GM23338 (cell line): ENCODE measurements at regions not wholly inside any gene's neighbourhood (a gene's known extent, or its start where the extent isn't known, plus 50 kb on each side); places are given as distances from the start of the nearest gene placed in this dataset.

Experiments
- ATAC-seq: fragments of 200-7000 bp; cut with Tn5 transposase; 3 replicates; pipeline ENCODE4 v1.9.1; 2020
- DNase-seq: peaks from one replicate; pipeline ENCODE4 v3.0.0-alpha.2; 2015; ENCODE audit warnings: low spot score
- H2AFZ ChIP-seq: fragments of 200-600 bp; sonication (generic); 2 replicates; pipeline ENCODE4 v1.8.0; 2016; ENCODE audit warnings: antibody characterized with exemption, mild to moderate bottlenecking, moderate library complexity
- H3F3A ChIP-seq: fragments of 200-600 bp; sonication (generic); replicated peaks from 2 replicates; pipeline ENCODE4 v1.8.0; 2017; ENCODE audit warnings: antibody characterized with exemption, mixed run types, low read depth
- H3K27ac ChIP-seq: fragments of 200-600 bp; sonication (generic); 2 replicates; pipeline ENCODE4 v1.6.1; 2016; ENCODE audit warnings: low read depth
- H3K27me3 ChIP-seq: fragments of 200-600 bp; sonication (generic); 2 replicates; pipeline ENCODE4 v1.8.0; 2016; ENCODE audit warnings: mild to moderate bottlenecking, mixed run types, moderate library complexity; ENCODE audit not compliant: insufficient read depth
- H3K36me3 ChIP-seq: fragments of 200-600 bp; sonication (generic); 2 replicates; pipeline ENCODE4 v1.8.0; 2016; ENCODE audit warnings: mild to moderate bottlenecking; ENCODE audit not compliant: insufficient read depth
- H3K4me1 ChIP-seq: fragments of 200-600 bp; sonication (generic); 2 replicates; pipeline ENCODE4 v1.8.0; 2016; ENCODE audit warnings: mild to moderate bottlenecking, moderate library complexity; ENCODE audit not compliant: insufficient read depth
- H3K4me2 ChIP-seq: fragments of 200-600 bp; sonication (generic); 2 replicates; pipeline ENCODE4 v1.7.1; 2017; ENCODE audit warnings: mixed run types
- H3K4me3 ChIP-seq: fragments of 200-600 bp; sonication (generic); 2 replicates; pipeline ENCODE4 v1.6.1; 2016; ENCODE audit warnings: mixed run types
- H3K79me2 ChIP-seq: fragments of 200-600 bp; sonication (generic); replicated peaks from 2 replicates; pipeline ENCODE4 v1.8.0; 2017; ENCODE audit warnings: mild to moderate bottlenecking; ENCODE audit not compliant: insufficient read depth
- H3K9me2 ChIP-seq: fragments of 200-600 bp; sonication (generic); 2 replicates; pipeline ENCODE4 v1.8.0; 2017; ENCODE audit not compliant: insufficient read depth
- H4K20me1 ChIP-seq: fragments of 200-600 bp; sonication (generic); replicated peaks from 2 replicates; pipeline ENCODE4 v1.8.0; 2017; ENCODE audit warnings: mild to moderate bottlenecking; ENCODE audit not compliant: insufficient read depth
- H3K27ac Mint-ChIP-seq: 2 replicates; pipeline ENCODE4 v1.8.0; 2020; ENCODE audit warnings: inconsistent platforms, mild to moderate bottlenecking, moderate library complexity, mixed read lengths
- H3K27me3 Mint-ChIP-seq: 3 replicates; pipeline ENCODE4 v1.8.0; 2022; ENCODE audit warnings: low read depth, mild to moderate bottlenecking, moderate library complexity, mixed read lengths, inconsistent platforms; ENCODE audit not compliant: insufficient read depth, poor library complexity
- H3K36me3 Mint-ChIP-seq: 3 replicates; pipeline ENCODE4 v1.8.0; 2021; ENCODE audit warnings: low read depth, mild to moderate bottlenecking, inconsistent platforms, moderate library complexity, mixed read lengths
- H3K4me1 Mint-ChIP-seq: 3 replicates; pipeline ENCODE4 v1.8.0; 2020; ENCODE audit warnings: mild to moderate bottlenecking, inconsistent platforms, mixed read lengths
- H3K4me3 Mint-ChIP-seq: 3 replicates; pipeline ENCODE4 v1.8.0; 2021; ENCODE audit warnings: moderate library complexity, mild to moderate bottlenecking, inconsistent platforms, mixed read lengths
- H3K9me3 Mint-ChIP-seq: 3 replicates; pipeline ENCODE4 v1.8.0; 2020; ENCODE audit warnings: moderate library complexity, mild to moderate bottlenecking, inconsistent platforms, mixed read lengths
- CREB1 ChIP-seq: fragments of 250-450 bp; sonication (Bioruptor Pico); IDR thresholded peaks from 2 replicates; pipeline ENCODE4 v1.5.0; 2020; ENCODE audit warnings: low read depth, mild to moderate bottlenecking, moderate library complexity
- CTCF ChIP-seq, 2 experiments: fragments of 200-600 bp in 1 of 2; sonication (generic) in 1 of 2; conservative IDR thresholded peaks; 2 replicates each; pipeline versions ENCODE4 v1.5.1 to v1.6.1; 2016 to 2017; ENCODE audit warnings: antibody characterized with exemption in 2 of 2, low read depth in 2 of 2, mild to moderate bottlenecking in 2 of 2, moderate library complexity in 1 of 2
- EZH2 ChIP-seq: fragments of 200-600 bp; sonication (generic); IDR thresholded peaks from one replicate; pipeline ENCODE4 v1.8.0; 2017; ENCODE audit warnings: antibody characterized with exemption, mild to moderate bottlenecking, low read depth; ENCODE audit not compliant: unreplicated experiment
- NANOG ChIP-seq: IDR thresholded peaks from 2 replicates; pipeline ENCODE4 v1.6.1; 2016; ENCODE audit warnings: antibody characterized with exemption, borderline replicate concordance
- POLR2AphosphoS5 ChIP-seq: IDR thresholded peaks from 2 replicates; pipeline ENCODE4 v1.6.1; 2016; ENCODE audit warnings: antibody characterized with exemption, low read depth
- STAT1 ChIP-seq: IDR thresholded peaks from one replicate; pipeline ENCODE4 v1.6.1; 2016; ENCODE audit warnings: antibody characterized with exemption; ENCODE audit not compliant: unreplicated experiment
- ZNF114 ChIP-seq: fragments of 250-450 bp; sonication (Bioruptor Pico); IDR thresholded peaks from 2 replicates; pipeline ENCODE4 v1.5.0; 2020; ENCODE audit warnings: mild to moderate bottlenecking, moderate library complexity
- ZNF331 ChIP-seq: fragments of 250-450 bp; sonication (Bioruptor Pico); IDR thresholded peaks from 2 replicates; pipeline ENCODE4 v1.5.0; 2020; ENCODE audit warnings: low read depth, mild to moderate bottlenecking, moderate library complexity
- ZNF462 ChIP-seq: fragments of 250-450 bp; sonication (Bioruptor Pico); IDR thresholded peaks from 2 replicates; pipeline ENCODE4 v1.5.0; 2020; ENCODE audit warnings: mild to moderate bottlenecking, moderate library complexity
- TF ChIP-seq, protein P1 (sequence below): IDR thresholded peaks from 2 replicates; pipeline ENCODE4 v1.6.1; 2016; ENCODE audit warnings: antibody characterized with exemption

- Mint-ChIP-seq H3K9me3 (no peaks in the 10 kb centered on the region), H3K27ac (no peak overlapping the region), H3K4me1 (no peaks in the 10 kb centered on the region), H3K4me3 (no peak overlapping the region), H3K36me3 (no peaks in the 10 kb centered on the region), H3K27me3 (no peaks in the 10 kb centered on the region)
- Histone ChIP-seq H2AFZ (no peak overlapping the region), H3K36me3 (no peaks in the 10 kb centered on the region), H3K79me2 (no peaks in the 10 kb centered on the region), H3K4me1 (no peaks in the 10 kb centered on the region), H3K4me3 (no peak overlapping the region), H3K9me2 (no peaks in the 10 kb centered on the region), H4K20me1 (no peaks in the 10 kb centered on the region), H3K27ac (no peak overlapping the region), H3K27me3 (no peaks in the 10 kb centered on the region), H3F3A (no peaks in the 10 kb centered on the region), H3K4me2 (no peak overlapping the region)
- TF ChIP-seq ZNF462 (CRISPR knock-in tag), result no peak
- no peak for TF ChIP-seq EZH2
- TF ChIP-seq ZNF114 (CRISPR knock-in tag), result no peak
- no peak for TF ChIP-seq STAT1
- TF ChIP-seq POLR2AphosphoS5, result no peak
- TF ChIP-seq ZNF331 (CRISPR knock-in tag), result no peak
- TF ChIP-seq, protein P1, sequence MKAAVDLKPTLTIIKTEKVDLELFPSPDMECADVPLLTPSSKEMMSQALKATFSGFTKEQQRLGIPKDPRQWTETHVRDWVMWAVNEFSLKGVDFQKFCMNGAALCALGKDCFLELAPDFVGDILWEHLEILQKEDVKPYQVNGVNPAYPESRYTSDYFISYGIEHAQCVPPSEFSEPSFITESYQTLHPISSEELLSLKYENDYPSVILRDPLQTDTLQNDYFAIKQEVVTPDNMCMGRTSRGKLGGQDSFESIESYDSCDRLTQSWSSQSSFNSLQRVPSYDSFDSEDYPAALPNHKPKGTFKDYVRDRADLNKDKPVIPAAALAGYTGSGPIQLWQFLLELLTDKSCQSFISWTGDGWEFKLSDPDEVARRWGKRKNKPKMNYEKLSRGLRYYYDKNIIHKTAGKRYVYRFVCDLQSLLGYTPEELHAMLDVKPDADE, result no peak
- TF ChIP-seq CREB1 (CRISPR knock-in tag), result no peak
- no peak for TF ChIP-seq CTCF (conservative IDR thresholded peaks at IDR 0.05; ENCODE audit: low read depth in 2 of 2)
- TF ChIP-seq NANOG, result no peak
- DNase-seq, result no peak
- ATAC-seq, result no peak
Measured at GRCh38 chr5:156221816-156222215, 105.1 kb upstream of the SGCD start.
